Fibroblast of the aortic adventitia (primary cell): ENCODE measurements at regions not wholly inside any gene's neighbourhood (a gene's known extent, or its start where the extent isn't known, plus 50 kb on each side); places are given as distances from the start of the nearest gene placed in this dataset.

Experiments used
- DNase-seq: peaks from one replicate; pipeline ENCODE4 v3.0.0-alpha.2; 2010; ENCODE audit warnings: low read depth
- H3K4me3 ChIP-seq: 2 replicates; pipeline ENCODE4 v1.5.1; 2011; ENCODE audit warnings: low read depth, mild to moderate bottlenecking, control low read depth, low read length, moderate library complexity
- CTCF ChIP-seq: IDR thresholded peaks from 2 replicates; pipeline ENCODE4 v1.5.1; 2011; ENCODE audit warnings: mild to moderate bottlenecking, low read length, control low read depth, inconsistent platforms; ENCODE audit not compliant: insufficient read depth

- H3K4me3 ChIP-seq = no peak overlapping the region
- no peak for TF ChIP-seq CTCF
- DNase-seq = no peak
Measured at GRCh38 chr2:17070711-17071110, 405.1 kb upstream of the CYRIA start.

GRCh38 chr2:17069564-17069963, 403.9 kb upstream of the CYRIA start:
- TF ChIP-seq CTCF = no peak
- no peak overlapping the region for H3K4me3 ChIP-seq
- DNase-seq = no peak

GRCh38 chr2:17068021-17068420, 402.4 kb upstream of the CYRIA start:
- no peak for DNase-seq
- no peak for TF ChIP-seq CTCF
- H3K4me3 ChIP-seq = no peak overlapping the region

GRCh38 chr2:17065536-17065935, 399.9 kb upstream of the CYRIA start:
- TF ChIP-seq CTCF = no peak
- DNase-seq = no peak
- no peak overlapping the region for H3K4me3 ChIP-seq

GRCh38 chr2:17061028-17061427, 395.4 kb upstream of the CYRIA start:
- no peak for TF ChIP-seq CTCF
- DNase-seq = no peak
- H3K4me3 ChIP-seq = no peak overlapping the region

- TF ChIP-seq CTCF = no peak
- DNase-seq = no peak
- no peak overlapping the region for H3K4me3 ChIP-seq
Measured at GRCh38 chr2:17059458-17059857, 393.8 kb upstream of the CYRIA start.

GRCh38 chr2:17058772-17059402, 393.3 kb upstream of the CYRIA start:
- H3K4me3 ChIP-seq = no peak overlapping the region
- TF ChIP-seq CTCF = no peak
- DNase-seq = no peak
